G401.6 (cell line): ENCODE measurements at regions not wholly inside any gene's neighbourhood (a gene's known extent, or its start where the extent isn't known, plus 50 kb on each side); places are given as distances from the start of the nearest gene placed in this dataset.

Experiments
- FAIRE-seq: peaks from 2 replicates; lab custom pipeline; 2012; peaks lifted over from hg19 to GRCh38; lab: Jason Lieb, UNC

GRCh38 chr1:87785386-87785785 is 456.7 kb downstream of the LMO4 start:
- no peak for FAIRE-seq

- no peak for FAIRE-seq
Measured at GRCh38 chr1:87786229-87786628, 457.5 kb downstream of the LMO4 start.

- no peak for FAIRE-seq
Measured at GRCh38 chr1:87786861-87787545, 458.3 kb downstream of the LMO4 start.

GRCh38 chr1:87787551-87787950 is 458.9 kb downstream of the LMO4 start:
- no peak for FAIRE-seq

GRCh38 chr1:87790756-87791155 is 462.1 kb downstream of the LMO4 start:
- no peak for FAIRE-seq

GRCh38 chr1:87791931-87792740 is 463.5 kb downstream of the LMO4 start:
- FAIRE-seq = no peak

- FAIRE-seq = no peak
Measured at GRCh38 chr1:87794788-87795614, 466.3 kb downstream of the LMO4 start.

GRCh38 chr1:87795615-87796337 is 467.1 kb downstream of the LMO4 start:
- FAIRE-seq = no peak

- FAIRE-seq = no peak
Measured at GRCh38 chr1:87796471-87796901, 467.8 kb downstream of the LMO4 start.

- FAIRE-seq = no peak
Measured at GRCh38 chr1:87799451-87799850, 470.8 kb downstream of the LMO4 start.

- FAIRE-seq = no peak
Measured at GRCh38 chr1:87800006-87800405, 471.3 kb downstream of the LMO4 start.

GRCh38 chr1:87803375-87803774 is 474.7 kb downstream of the LMO4 start:
- no peak for FAIRE-seq

- no peak for FAIRE-seq
Measured at GRCh38 chr1:87804128-87804527, 475.4 kb downstream of the LMO4 start.

GRCh38 chr1:87805666-87806378 is 477.1 kb downstream of the LMO4 start:
- no peak for FAIRE-seq

GRCh38 chr1:87806379-87807094 is 477.9 kb downstream of the LMO4 start:
- FAIRE-seq = no peak

GRCh38 chr1:87810166-87810565 is 481.5 kb downstream of the LMO4 start:
- FAIRE-seq = no peak

- FAIRE-seq = no peak
Measured at GRCh38 chr1:87812871-87813577, 484.3 kb downstream of the LMO4 start.

- no peak for FAIRE-seq
Measured at GRCh38 chr1:87814573-87814972, 485.9 kb downstream of the LMO4 start.

GRCh38 chr1:87816646-87817045 is 488.0 kb downstream of the LMO4 start:
- no peak for FAIRE-seq

- FAIRE-seq = no peak
Measured at GRCh38 chr1:87820668-87821334, 492.1 kb downstream of the LMO4 start.
